KMS-11 (cell line): ENCODE measurements at regions not wholly inside any gene's neighbourhood (a gene's known extent, or its start where the extent isn't known, plus 50 kb on each side); places are given as distances from the start of the nearest gene placed in this dataset.

ENCODE experiments used
- H2AFZ ChIP-seq: fragments of 200-600 bp; sonication (generic); 2 replicates; pipeline ENCODE4 v1.6.1; 2016; ENCODE audit warnings: antibody characterized with exemption, mixed run types, low read depth
- H3K27ac ChIP-seq: fragments of 200-600 bp; sonication (generic); 2 replicates; pipeline ENCODE4 v1.6.1; 2016; ENCODE audit warnings: mild to moderate bottlenecking, mixed run types
- H3K27me3 ChIP-seq: fragments of 200-600 bp; sonication (generic); 2 replicates; pipeline ENCODE4 v1.6.1; 2017; ENCODE audit warnings: mild to moderate bottlenecking, low read depth, mixed run types, moderate library complexity; ENCODE audit not compliant: insufficient read depth
- H3K36me3 ChIP-seq: fragments of 200-600 bp; sonication (generic); 2 replicates; pipeline ENCODE4 v1.6.1; 2017; ENCODE audit warnings: mild to moderate bottlenecking, mixed run types; ENCODE audit not compliant: insufficient read depth
- H3K4me1 ChIP-seq: fragments of 200-600 bp; sonication (generic); 2 replicates; pipeline ENCODE4 v1.6.1; 2016; ENCODE audit warnings: mild to moderate bottlenecking, low read depth, mixed run types; ENCODE audit not compliant: poor library complexity, severe bottlenecking
- H3K4me2 ChIP-seq: fragments of 200-600 bp; sonication (generic); 2 replicates; pipeline ENCODE4 v1.7.0; 2016; ENCODE audit warnings: mild to moderate bottlenecking, mixed run types
- H3K4me3 ChIP-seq: fragments of 200-600 bp; sonication (generic); IDR thresholded peaks from 2 replicates; pipeline ENCODE4 v1.6.1; 2017; ENCODE audit warnings: low read depth, low read length, mixed read lengths; ENCODE audit not compliant: insufficient read depth
- H3K79me2 ChIP-seq: fragments of 200-600 bp; sonication (generic); 2 replicates; pipeline ENCODE4 v1.6.1; 2016; ENCODE audit warnings: low read depth, mixed run types; ENCODE audit not compliant: insufficient read depth
- H3K9ac ChIP-seq: fragments of 200-600 bp; sonication (generic); 2 replicates; pipeline ENCODE4 v1.6.1; 2016; ENCODE audit warnings: mild to moderate bottlenecking, mixed run types
- H4K20me1 ChIP-seq: fragments of 200-600 bp; sonication (generic); 2 replicates; pipeline ENCODE4 v1.6.1; 2016; ENCODE audit warnings: mild to moderate bottlenecking, mixed run types; ENCODE audit not compliant: insufficient read depth
- TF ChIP-seq, protein P1 (sequence below): fragments of 200-600 bp; sonication (generic); conservative IDR thresholded peaks from 2 replicates; pipeline ENCODE4 v1.6.1; 2017; ENCODE audit warnings: low read depth, mild to moderate bottlenecking, antibody characterized with exemption, low read length, moderate library complexity, mixed read lengths

GRCh38 chr1:208462761-208463160, 218.6 kb upstream of the PLXNA2 start:
- no peaks in the 10 kb centered on the region for H4K20me1 ChIP-seq

GRCh38 chr1:208465266-208465665, 221.1 kb upstream of the PLXNA2 start:
- no peaks in the 10 kb centered on the region for H3K27me3 ChIP-seq
- no peaks in the 10 kb centered on the region for H3K79me2 ChIP-seq
- TF ChIP-seq, protein P1, sequence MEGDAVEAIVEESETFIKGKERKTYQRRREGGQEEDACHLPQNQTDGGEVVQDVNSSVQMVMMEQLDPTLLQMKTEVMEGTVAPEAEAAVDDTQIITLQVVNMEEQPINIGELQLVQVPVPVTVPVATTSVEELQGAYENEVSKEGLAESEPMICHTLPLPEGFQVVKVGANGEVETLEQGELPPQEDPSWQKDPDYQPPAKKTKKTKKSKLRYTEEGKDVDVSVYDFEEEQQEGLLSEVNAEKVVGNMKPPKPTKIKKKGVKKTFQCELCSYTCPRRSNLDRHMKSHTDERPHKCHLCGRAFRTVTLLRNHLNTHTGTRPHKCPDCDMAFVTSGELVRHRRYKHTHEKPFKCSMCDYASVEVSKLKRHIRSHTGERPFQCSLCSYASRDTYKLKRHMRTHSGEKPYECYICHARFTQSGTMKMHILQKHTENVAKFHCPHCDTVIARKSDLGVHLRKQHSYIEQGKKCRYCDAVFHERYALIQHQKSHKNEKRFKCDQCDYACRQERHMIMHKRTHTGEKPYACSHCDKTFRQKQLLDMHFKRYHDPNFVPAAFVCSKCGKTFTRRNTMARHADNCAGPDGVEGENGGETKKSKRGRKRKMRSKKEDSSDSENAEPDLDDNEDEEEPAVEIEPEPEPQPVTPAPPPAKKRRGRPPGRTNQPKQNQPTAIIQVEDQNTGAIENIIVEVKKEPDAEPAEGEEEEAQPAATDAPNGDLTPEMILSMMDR, result no peak
- H3K4me1 ChIP-seq, result no peaks in the 10 kb centered on the region
- no peak overlapping the region for H3K4me2 ChIP-seq
- no peak overlapping the region for H3K9ac ChIP-seq
- no peak overlapping the region for H3K4me3 ChIP-seq
- H4K20me1 ChIP-seq, result no peaks in the 10 kb centered on the region
- no peak overlapping the region for H3K27ac ChIP-seq
- H3K36me3 ChIP-seq, result no peaks in the 10 kb centered on the region
- H2AFZ ChIP-seq, result no peak overlapping the region

More at GRCh38 chr1:208462761-208463160, 218.6 kb upstream of the PLXNA2 start:
- Histone ChIP-seq H3K4me1 (no peaks in the 10 kb centered on the region), H3K36me3 (no peaks in the 10 kb centered on the region), H3K27ac (no peak overlapping the region), H3K9ac (no peak overlapping the region), H2AFZ (no peak overlapping the region), H3K4me3 (no peak overlapping the region), H3K4me2 (no peak overlapping the region), H3K27me3 (no peaks in the 10 kb centered on the region), H3K79me2 (no peaks in the 10 kb centered on the region)
- TF ChIP-seq, protein P1, result no peak

- H3K4me1 ChIP-seq, result no peaks in the 10 kb centered on the region
- H3K4me3 ChIP-seq, result no peak overlapping the region
- H4K20me1 ChIP-seq, result no peaks in the 10 kb centered on the region
- no peak overlapping the region for H3K27ac ChIP-seq
- H3K27me3 ChIP-seq, result no peaks in the 10 kb centered on the region
- no peaks in the 10 kb centered on the region for H3K36me3 ChIP-seq
- no peak overlapping the region for H3K9ac ChIP-seq
- TF ChIP-seq, protein P1, result no peak; the same call in 1 of the 2 replicates
- H3K79me2 ChIP-seq, result no peaks in the 10 kb centered on the region
- H3K4me2 ChIP-seq, result no peak overlapping the region
- no peak overlapping the region for H2AFZ ChIP-seq
Measured at GRCh38 chr1:208465786-208466590, 221.8 kb upstream of the PLXNA2 start.

GRCh38 chr1:208467151-208467780, 223.1 kb upstream of the PLXNA2 start:
- no peaks in the 10 kb centered on the region for H3K36me3 ChIP-seq
- no peak overlapping the region for H2AFZ ChIP-seq
- no peaks in the 10 kb centered on the region for H3K79me2 ChIP-seq
- no peaks in the 10 kb centered on the region for H3K4me1 ChIP-seq
- no peaks in the 10 kb centered on the region for H4K20me1 ChIP-seq
- no peak overlapping the region for H3K4me3 ChIP-seq
- no peak overlapping the region for H3K4me2 ChIP-seq
- H3K27ac ChIP-seq, result no peak overlapping the region
- TF ChIP-seq, protein P1, result no peak
- H3K27me3 ChIP-seq, result no peaks in the 10 kb centered on the region
- H3K9ac ChIP-seq, result no peak overlapping the region
